ENCODE measurements at regions not wholly inside any gene's neighbourhood (a gene's known extent, or its start where the extent isn't known, plus 50 kb on each side); places are given as distances from the start of the nearest gene placed in this dataset.

- no peak for TF ChIP-seq CTCF (IDR thresholded peaks at IDR 0.05; ENCODE audit: insufficient read depth, low read depth, low read length, missing control alignments)
- DNase-seq (ENCODE audit: low read depth): no peak
- no peak overlapping the region for H3K4me3 ChIP-seq (ENCODE audit: low read depth, low read length)
Observed at GRCh38 chr11:23947883-23948282, 549.0 kb upstream of the LUZP2 start.

- no peak for DNase-seq (ENCODE audit: low read depth)
Observed at GRCh38 chr11:23948851-23949250, 548.0 kb upstream of the LUZP2 start.

GRCh38 chr11:23953951-23954710 is 542.7 kb upstream of the LUZP2 start:
- TF ChIP-seq CTCF (IDR thresholded peaks at IDR 0.05; ENCODE audit: insufficient read depth, low read depth, low read length, missing control alignments): no peak
- H3K4me3 ChIP-seq (ENCODE audit: low read depth, low read length): no peak overlapping the region
- DNase-seq (ENCODE audit: low read depth): no peak

More at GRCh38 chr11:23948851-23949250, 548.0 kb upstream of the LUZP2 start:
- no peak overlapping the region for H3K4me3 ChIP-seq (ENCODE audit: low read depth, low read length)
- no peak for TF ChIP-seq CTCF (IDR thresholded peaks at IDR 0.05; ENCODE audit: insufficient read depth, low read depth, low read length, missing control alignments)

- DNase-seq (ENCODE audit: low read depth): no peak
- no peak overlapping the region for H3K4me3 ChIP-seq (ENCODE audit: low read depth, low read length)
- no peak for TF ChIP-seq CTCF (IDR thresholded peaks at IDR 0.05; ENCODE audit: insufficient read depth, low read depth, low read length, missing control alignments)
Observed at GRCh38 chr11:23954730-23955129, 542.1 kb upstream of the LUZP2 start.

GRCh38 chr11:23956586-23956985 is 540.3 kb upstream of the LUZP2 start:
- no peak overlapping the region for H3K4me3 ChIP-seq (ENCODE audit: low read depth, low read length)
- DNase-seq (ENCODE audit: low read depth): no peak
- no peak for TF ChIP-seq CTCF (IDR thresholded peaks at IDR 0.05; ENCODE audit: insufficient read depth, low read depth, low read length, missing control alignments)

GRCh38 chr11:23957314-23957713 is 539.5 kb upstream of the LUZP2 start:
- DNase-seq (ENCODE audit: low read depth): no peak
- TF ChIP-seq CTCF (IDR thresholded peaks at IDR 0.05; ENCODE audit: insufficient read depth, low read depth, low read length, missing control alignments): no peak
- H3K4me3 ChIP-seq (ENCODE audit: low read depth, low read length): no peak overlapping the region

GRCh38 chr11:23959462-23959861 is 537.4 kb upstream of the LUZP2 start:
- no peak overlapping the region for H3K4me3 ChIP-seq (ENCODE audit: low read depth, low read length)
- DNase-seq (ENCODE audit: low read depth): no peak

More at GRCh38 chr11:23959462-23959861, 537.4 kb upstream of the LUZP2 start:
- no peak for TF ChIP-seq CTCF (IDR thresholded peaks at IDR 0.05; ENCODE audit: insufficient read depth, low read depth, low read length, missing control alignments)

All from GM12865 (cell line).